ENCODE measurements at regions not wholly inside any gene's neighbourhood (a gene's known extent, or its start where the extent isn't known, plus 50 kb on each side); places are given as distances from the start of the nearest gene placed in this dataset.
A peak's percentile ranks its signal among the peaks of the same experiment; 100 is the strongest.
"Not testable (repeated sequence)": the region's sequence is repeated elsewhere in the genome, so short reads cannot be mapped to it uniquely, and the experiment has no call there.

- H3K36me3 Mint-ChIP-seq (ENCODE audit: low read depth); H3K9me3 Mint-ChIP-seq; intact Hi-C loops (cut with micrococcal nuclease); H3K4me1 Mint-ChIP-seq (ENCODE audit: low read depth); H3K4me3 Mint-ChIP-seq; H3K27me3 Mint-ChIP-seq; H3K27ac Mint-ChIP-seq: not testable (repeated sequence)
Measured at GRCh38 chr3:10109-10996, 186.2 kb upstream of the CHL1 start.

DNA sequence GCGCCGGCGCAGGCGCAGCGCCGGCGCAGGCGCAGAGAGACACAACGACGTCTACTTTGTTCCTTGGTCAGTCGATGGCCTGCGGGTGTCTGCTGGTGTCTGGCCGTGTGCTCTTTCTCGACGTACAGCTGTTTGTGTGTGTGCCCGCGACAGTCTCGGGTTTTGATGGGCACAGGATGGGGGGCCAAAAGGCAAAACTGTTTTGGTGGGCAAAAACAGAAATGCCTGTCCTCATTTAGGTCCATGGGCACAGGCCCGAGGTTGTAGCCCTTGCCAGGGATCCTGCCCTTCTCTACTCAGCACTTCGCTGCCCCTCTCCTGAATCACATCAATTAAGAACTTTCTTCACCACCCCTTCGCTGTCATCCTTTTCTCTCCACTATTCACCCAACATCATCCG is 184.8 kb upstream of the CHL1 start:
- Mint-ChIP-seq H3K27ac (no peak overlapping the region), H3K4me1 (ENCODE audit: low read depth) (no peaks in the 10 kb centered on the region), H3K9me3 (peaks cover 9% of the 10 kb centered on the region), H3K4me3 (peak overlapping the region; percentile 32), H3K36me3 (ENCODE audit: low read depth) (no peaks in the 10 kb centered on the region), H3K27me3 (peaks cover 6% of the 10 kb centered on the region)
- intact Hi-C loops (cut with micrococcal nuclease): no loop called here

DNA sequence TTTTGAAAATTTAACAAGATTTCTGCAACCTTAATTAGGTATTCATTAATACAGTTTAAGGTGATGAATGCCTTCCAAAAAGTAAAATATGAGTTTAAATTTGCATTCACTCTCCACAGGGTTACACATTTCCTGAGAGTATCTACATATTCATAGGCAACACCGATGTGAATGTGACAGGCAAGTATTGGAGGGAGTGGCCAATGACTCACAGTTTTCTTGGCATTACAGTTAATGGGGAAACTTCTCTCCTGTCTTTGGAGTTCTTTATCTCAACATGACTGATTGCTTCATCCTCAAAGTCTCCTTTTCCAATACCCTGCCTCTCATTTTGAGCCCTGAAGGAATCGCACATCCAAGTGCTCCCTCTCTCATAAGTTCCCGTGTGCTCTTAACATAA is 181.9 kb upstream of the CHL1 start:
- Mint-ChIP-seq H3K4me1 (ENCODE audit: low read depth) (no peaks in the 10 kb centered on the region), H3K4me3 (no peak overlapping the region)
- intact Hi-C loops (cut with micrococcal nuclease): no loop called here

DNA sequence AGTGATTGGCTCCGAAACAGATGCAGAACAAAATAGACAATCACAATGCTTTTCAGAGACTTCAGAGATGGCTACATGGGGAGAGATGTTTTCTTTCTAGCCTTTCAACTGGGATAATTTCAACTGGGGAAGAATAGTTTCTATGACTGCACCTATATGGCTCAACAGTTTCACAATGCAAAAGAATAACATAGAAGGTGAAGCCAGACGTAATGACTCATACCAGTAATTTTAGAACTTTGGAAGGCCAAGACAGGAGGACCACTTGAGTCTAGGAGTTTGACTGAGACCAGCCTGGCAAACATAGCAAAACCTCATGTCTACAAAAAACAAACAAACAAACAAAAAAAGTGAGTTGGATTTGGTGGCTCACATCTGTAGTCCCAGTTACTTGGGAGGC is 180.2 kb upstream of the CHL1 start:
- intact Hi-C loops (cut with micrococcal nuclease): no loop called here
- Mint-ChIP-seq H3K36me3 (ENCODE audit: low read depth) (no peaks in the 10 kb centered on the region), H3K4me3 (no peak overlapping the region), H3K4me1 (ENCODE audit: low read depth) (no peaks in the 10 kb centered on the region), H3K27ac (no peak overlapping the region), H3K9me3 (peaks cover 9% of the 10 kb centered on the region), H3K27me3 (peaks cover 6% of the 10 kb centered on the region)

More for the DNA sequence above, 181.9 kb upstream of the CHL1 start:
- Mint-ChIP-seq H3K36me3 (ENCODE audit: low read depth) (no peaks in the 10 kb centered on the region), H3K27me3 (peaks cover 6% of the 10 kb centered on the region), H3K27ac (no peak overlapping the region), H3K9me3 (peaks cover 9% of the 10 kb centered on the region)

DNA sequence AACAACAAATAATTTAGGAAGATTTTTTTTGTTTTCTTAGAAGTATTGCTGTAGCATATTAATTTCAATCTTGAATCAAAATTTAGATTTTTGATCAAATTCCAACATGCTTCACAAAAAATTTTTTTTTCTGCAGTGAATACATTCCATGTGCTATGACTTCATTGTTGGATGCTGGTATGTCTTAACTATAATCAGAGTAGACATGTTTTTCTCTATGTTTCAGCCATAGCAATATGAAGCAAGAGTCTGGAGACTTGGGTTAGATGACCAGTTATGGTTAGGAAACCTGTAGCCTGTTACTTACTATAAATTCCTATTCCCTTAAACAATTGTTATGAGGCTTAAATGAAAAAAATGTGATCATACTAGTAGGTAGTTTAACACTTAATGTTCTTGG is 176.1 kb upstream of the CHL1 start:
- Mint-ChIP-seq H3K9me3 (no peaks in the 10 kb centered on the region), H3K4me3 (no peak overlapping the region), H3K27ac (no peak overlapping the region), H3K27me3 (no peaks in the 10 kb centered on the region), H3K4me1 (ENCODE audit: low read depth) (no peaks in the 10 kb centered on the region), H3K36me3 (ENCODE audit: low read depth) (no peaks in the 10 kb centered on the region)
- intact Hi-C loops (cut with micrococcal nuclease): no loop called here

GRCh38 chr3:24006-24405 is 172.6 kb upstream of the CHL1 start:
- H3K27me3 Mint-ChIP-seq: no peaks in the 10 kb centered on the region
- intact Hi-C loops (cut with micrococcal nuclease): no loop called here
- no peak overlapping the region for H3K27ac Mint-ChIP-seq

DNA sequence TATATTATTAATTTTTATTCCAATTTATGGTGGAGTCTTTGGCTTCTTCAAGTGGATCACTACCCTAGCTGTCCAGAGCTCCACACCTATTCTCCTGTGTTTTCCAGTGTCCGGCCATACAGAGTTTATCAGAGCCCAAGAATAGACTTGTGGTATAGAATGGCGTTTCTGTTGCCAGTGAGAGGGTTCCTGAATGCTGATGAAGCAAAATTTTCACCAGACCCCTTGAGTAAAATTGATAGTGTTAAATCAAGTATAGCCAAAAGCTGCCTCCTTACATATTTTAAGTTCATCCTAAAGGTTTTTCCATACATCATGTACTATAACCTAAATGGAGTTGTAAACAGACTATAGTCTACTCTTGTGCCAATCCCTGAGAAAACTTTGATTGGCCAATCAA is 171.5 kb upstream of the CHL1 start:
- no peaks in the 10 kb centered on the region for H3K9me3 Mint-ChIP-seq
- H3K27ac Mint-ChIP-seq: no peak overlapping the region
- H3K4me3 Mint-ChIP-seq: no peak overlapping the region
- intact Hi-C loops (cut with micrococcal nuclease): no loop called here
- H3K27me3 Mint-ChIP-seq: no peaks in the 10 kb centered on the region
- no peaks in the 10 kb centered on the region for H3K36me3 Mint-ChIP-seq (ENCODE audit: low read depth)
- no peaks in the 10 kb centered on the region for H3K4me1 Mint-ChIP-seq (ENCODE audit: low read depth)

More at GRCh38 chr3:24006-24405, 172.6 kb upstream of the CHL1 start:
- Mint-ChIP-seq H3K4me3 (no peak overlapping the region), H3K36me3 (ENCODE audit: low read depth) (no peaks in the 10 kb centered on the region), H3K9me3 (no peaks in the 10 kb centered on the region), H3K4me1 (ENCODE audit: low read depth) (no peaks in the 10 kb centered on the region)

GRCh38 chr3:35985-36384 is 160.6 kb upstream of the CHL1 start:
- H3K36me3 Mint-ChIP-seq (ENCODE audit: low read depth); H3K27me3 Mint-ChIP-seq; intact Hi-C loops (cut with micrococcal nuclease); H3K4me1 Mint-ChIP-seq (ENCODE audit: low read depth); H3K27ac Mint-ChIP-seq; H3K4me3 Mint-ChIP-seq; H3K9me3 Mint-ChIP-seq: not testable (repeated sequence)

DNA sequence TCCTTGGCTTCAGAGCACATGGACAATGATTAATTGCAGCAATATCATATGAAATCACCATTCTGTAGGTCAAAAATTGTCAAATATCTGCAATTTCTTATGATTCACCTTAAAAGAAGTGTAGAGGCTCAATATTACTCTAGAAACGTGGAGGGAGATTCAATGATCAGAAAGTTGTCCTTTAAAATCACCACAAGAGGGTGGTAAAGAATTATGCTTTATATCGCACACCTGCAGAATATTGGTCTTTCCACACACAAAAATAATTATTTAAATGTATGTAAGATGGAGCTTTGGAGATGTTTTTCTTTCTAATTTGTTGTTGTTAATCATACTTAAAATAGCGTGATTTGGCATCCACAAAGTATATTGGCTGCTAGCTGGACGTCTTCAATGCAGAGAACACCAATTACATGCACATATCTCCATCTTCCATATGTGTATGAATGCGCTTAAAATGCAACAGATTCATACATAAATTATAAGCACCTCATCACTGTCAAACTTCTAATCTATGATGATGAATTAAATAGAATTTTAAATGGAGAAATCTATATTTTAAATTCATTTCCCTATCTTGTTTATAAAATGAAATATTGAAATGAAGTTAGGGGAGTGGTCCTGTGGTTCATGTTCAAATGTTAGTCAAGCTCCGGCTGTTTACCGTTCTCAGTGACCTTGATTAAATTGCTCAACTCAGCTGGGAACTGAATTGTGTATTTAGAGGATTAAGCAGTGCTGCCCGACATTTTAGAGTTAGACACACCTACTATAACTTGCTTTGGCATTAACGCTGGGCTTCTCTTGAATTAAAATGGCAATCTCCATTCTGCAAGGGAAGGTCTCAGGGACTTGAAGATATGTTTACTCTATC is 153.5 kb upstream of the CHL1 start:
- H3K4me1 Mint-ChIP-seq (ENCODE audit: low read depth); H3K27ac Mint-ChIP-seq; H3K36me3 Mint-ChIP-seq (ENCODE audit: low read depth); intact Hi-C loops (cut with micrococcal nuclease); H3K9me3 Mint-ChIP-seq; H3K4me3 Mint-ChIP-seq; H3K27me3 Mint-ChIP-seq: not testable (repeated sequence)

GRCh38 chr3:44028-44676 is 152.4 kb upstream of the CHL1 start:
- Mint-ChIP-seq H3K9me3 (no peaks in the 10 kb centered on the region), H3K27me3 (no peaks in the 10 kb centered on the region), H3K36me3 (ENCODE audit: low read depth) (no peaks in the 10 kb centered on the region), H3K4me3 (no peak overlapping the region), H3K27ac (no peak overlapping the region), H3K4me1 (ENCODE audit: low read depth) (no peaks in the 10 kb centered on the region)
- intact Hi-C loops (cut with micrococcal nuclease): no loop called here

DNA sequence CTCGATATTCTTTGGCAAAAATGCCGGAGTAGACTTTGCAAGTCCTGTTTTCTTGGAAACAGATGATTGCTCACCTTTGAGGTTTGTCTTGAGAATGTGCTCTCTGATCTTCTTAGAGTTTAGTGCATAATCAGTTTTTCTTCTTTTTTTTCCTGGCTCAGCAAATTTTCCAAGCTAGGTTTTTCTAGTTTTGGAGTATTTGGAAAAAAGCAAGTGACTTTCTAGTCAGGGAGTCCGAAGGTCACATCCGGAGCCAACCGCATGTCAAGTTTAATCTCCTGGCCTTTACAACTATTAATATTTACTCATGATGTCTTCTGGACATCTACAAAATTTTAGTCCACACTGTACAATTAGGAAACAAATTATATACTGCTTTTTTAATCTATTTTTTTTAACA is 151.6 kb upstream of the CHL1 start:
- H3K36me3 Mint-ChIP-seq (ENCODE audit: low read depth); H3K9me3 Mint-ChIP-seq; H3K27me3 Mint-ChIP-seq; H3K27ac Mint-ChIP-seq; H3K4me3 Mint-ChIP-seq; intact Hi-C loops (cut with micrococcal nuclease); H3K4me1 Mint-ChIP-seq (ENCODE audit: low read depth): not testable (repeated sequence)

- Mint-ChIP-seq H3K36me3 (ENCODE audit: low read depth) (no peaks in the 10 kb centered on the region), H3K27ac (no peak overlapping the region), H3K4me1 (ENCODE audit: low read depth) (no peaks in the 10 kb centered on the region), H3K4me3 (no peak overlapping the region), H3K9me3 (no peaks in the 10 kb centered on the region), H3K27me3 (no peaks in the 10 kb centered on the region)
- intact Hi-C loops (cut with micrococcal nuclease): no loop called here
Measured at GRCh38 chr3:46576-46975, 150.0 kb upstream of the CHL1 start.

- H3K9me3 Mint-ChIP-seq, H3K27me3 Mint-ChIP-seq: not testable (repeated sequence)
Measured at GRCh38 chr3:53441-53840, 143.1 kb upstream of the CHL1 start.

GRCh38 chr3:54240-54639 is 142.3 kb upstream of the CHL1 start:
- no peak overlapping the region for H3K4me3 Mint-ChIP-seq
- H3K36me3 Mint-ChIP-seq (ENCODE audit: low read depth): no peaks in the 10 kb centered on the region
- no peaks in the 10 kb centered on the region for H3K4me1 Mint-ChIP-seq (ENCODE audit: low read depth)
- H3K9me3 Mint-ChIP-seq: no peaks in the 10 kb centered on the region
- H3K27me3 Mint-ChIP-seq: no peaks in the 10 kb centered on the region
- intact Hi-C loops (cut with micrococcal nuclease): no loop called here
- no peak overlapping the region for H3K27ac Mint-ChIP-seq

More at GRCh38 chr3:53441-53840, 143.1 kb upstream of the CHL1 start:
- H3K36me3 Mint-ChIP-seq (ENCODE audit: low read depth); intact Hi-C loops (cut with micrococcal nuclease); H3K4me1 Mint-ChIP-seq (ENCODE audit: low read depth); H3K27ac Mint-ChIP-seq; H3K4me3 Mint-ChIP-seq: not testable (repeated sequence)

All from dendritic cell treated with granulocyte-macrophage colony-stimulating factor and Interleukin-4, amounts not matched to agents 40 ng/mL and 50 ng/mL, for 4 days (primary cell).